ENCODE measurements at regions not wholly inside any gene's neighbourhood (a gene's known extent, or its start where the extent isn't known, plus 50 kb on each side); places are given as distances from the start of the nearest gene placed in this dataset.

- Histone ChIP-seq H3K18ac (ENCODE audit: low read depth, low read length) (no peak overlapping the region), H4K5ac (ENCODE audit: low read depth, low read length) (no peak overlapping the region), H3K4me1 (ENCODE audit: control insufficient read depth, insufficient read depth, low read length) (no peaks in the 10 kb centered on the region), H4K20me1 (ENCODE audit: insufficient read depth, low read length) (no peaks in the 10 kb centered on the region), H4K91ac (ENCODE audit: insufficient read depth, low read depth, low read length) (no peak overlapping the region), H3K14ac (replicated peaks; ENCODE audit: low read depth, low read length) (no peak overlapping the region), H3K23ac (ENCODE audit: low read depth, low read length) (no peak overlapping the region), H3K27ac (ENCODE audit: insufficient read depth, low read length) (no peak overlapping the region), H3K9ac (ENCODE audit: low read depth, low read length) (no peak overlapping the region), H4K8ac (ENCODE audit: low read depth in 2 of 2, low read length in 2 of 2) (0 out of 4 replicates have a peak overlapping the region, but pooled peaks of 1 of the 2 experiments have one; percentile 42), H3K56ac (ENCODE audit: extremely low read depth, insufficient read depth, low read length) (no peak overlapping the region), H2AFZ (replicated peaks; ENCODE audit: low read length, poor library complexity) (peak overlapping the region; percentile 46), H3K79me1 (ENCODE audit: low read depth in 1 of 2, low read length in 2 of 2) (no peaks in the 10 kb centered on the region), H2AK5ac (ENCODE audit: low read depth, low read length) (no peak overlapping the region), H2BK20ac (ENCODE audit: low read depth, low read length) (no peak overlapping the region), H3K9me3 (ENCODE audit: control insufficient read depth, insufficient read depth, low read length) (no peaks in the 10 kb centered on the region), H2AK9ac (replicated peaks; ENCODE audit: low read depth, low read length, poor library complexity) (no peak overlapping the region), H2BK5ac (ENCODE audit: low read depth, low read length, poor library complexity, severe bottlenecking) (no peak overlapping the region), H3K4ac (ENCODE audit: low read depth, low read length) (no peak overlapping the region), H3K4me3 (ENCODE audit: insufficient read depth, low read depth, low read length) (no peak overlapping the region), H3K36me3 (ENCODE audit: control insufficient read depth, insufficient read depth, low read length) (no peaks in the 10 kb centered on the region), H2BK15ac (ENCODE audit: low read depth, low read length) (no peak overlapping the region), H3K4me2 (ENCODE audit: low read depth, low read length) (peak overlapping the region; percentile 44; the same call in 1 of the 2 replicates), H2BK120ac (ENCODE audit: low read depth, low read length) (no peak overlapping the region), H3K9me1 (ENCODE audit: insufficient read depth, low read length) (no peaks in the 10 kb centered on the region), H3K27me3 (ENCODE audit: control insufficient read depth, insufficient read depth, low read length) (no peaks in the 10 kb centered on the region)
- intact Hi-C loops (cut with micrococcal nuclease) (loop anchor here (2.0 kb wide), 1 partner anchor 357 kb away; the partner anchor contains the start of gene KLF5), in situ Hi-C loops (cut with MboI; ENCODE audit: low sequenced_read_pairs) (no loop called here), dilution Hi-C loops (cut with HindIII; ENCODE audit: low sequenced_read_pairs, unreplicated experiment) (no loop called here)
- ATAC-seq (ENCODE audit: low read depth) (no peak), DNase-seq (no peak)
- ChIA-PET POLR2A (ENCODE audit: unreplicated experiment) (no interaction called here), CTCF (no interaction called here)
- TF ChIP-seq SMC3 (IDR thresholded peaks at IDR 0.05; ENCODE audit: low read depth, low read length), result no peak
- TF ChIP-seq CHD1 (IDR thresholded peaks at IDR 0.05; ENCODE audit: low read depth, low read length), result no peak
- TF ChIP-seq ELK1 (IDR thresholded peaks at IDR 0.05; ENCODE audit: borderline replicate concordance, low read depth, low read length), result no peak
- no peak for TF ChIP-seq FOS (IDR thresholded peaks at IDR 0.05; ENCODE audit: low read depth, low read length)
- TF ChIP-seq POLR2A (IDR thresholded peaks at IDR 0.05; ENCODE audit: low read depth, low read length), result no peak
- no peak for TF ChIP-seq CTCF (conservative IDR thresholded peaks at IDR 0.05; ENCODE audit: low read depth, low read length)
- TF ChIP-seq CEBPB (IDR thresholded peaks at IDR 0.05; ENCODE audit: low read depth, low read length), result no peak
- no peak for TF ChIP-seq RCOR1 (IDR thresholded peaks at IDR 0.05; ENCODE audit: insufficient replicate concordance, low read length)
- TF ChIP-seq RFX5 (IDR thresholded peaks at IDR 0.05; ENCODE audit: low read depth, low read length), result no peak
- TF ChIP-seq MAZ (IDR thresholded peaks at IDR 0.05; ENCODE audit: borderline replicate concordance, low read depth, low read length), result no peak
- no peak for TF ChIP-seq MXI1 (IDR thresholded peaks at IDR 0.05; ENCODE audit: borderline replicate concordance, low read depth, low read length)
- TF ChIP-seq MAFK (IDR thresholded peaks at IDR 0.05; ENCODE audit: low read depth, low read length), result no peak
- no peak for TF ChIP-seq USF2 (IDR thresholded peaks at IDR 0.05; ENCODE audit: low read depth, low read length)
- TF ChIP-seq BHLHE40 (IDR thresholded peaks at IDR 0.05; ENCODE audit: low read depth, low read length), result no peak
- TF ChIP-seq RAD21 (IDR thresholded peaks at IDR 0.05; ENCODE audit: low read length), result no peak
- BruUV-seq (replicated peaks), result no TSS peak
- WGBS, 2 experiments (ENCODE audit: extremely low coverage in 2 of 2, insufficient read length in 1 of 2), result no CpG with 5 or more reads among the region's 1 CpG
Measured at GRCh38 chr13:73416093-73416492, 357.3 kb downstream of the KLF5 start.
